ENCODE measurements at regions not wholly inside any gene's neighbourhood (a gene's known extent, or its start where the extent isn't known, plus 50 kb on each side); places are given as distances from the start of the nearest gene placed in this dataset.

DNA sequence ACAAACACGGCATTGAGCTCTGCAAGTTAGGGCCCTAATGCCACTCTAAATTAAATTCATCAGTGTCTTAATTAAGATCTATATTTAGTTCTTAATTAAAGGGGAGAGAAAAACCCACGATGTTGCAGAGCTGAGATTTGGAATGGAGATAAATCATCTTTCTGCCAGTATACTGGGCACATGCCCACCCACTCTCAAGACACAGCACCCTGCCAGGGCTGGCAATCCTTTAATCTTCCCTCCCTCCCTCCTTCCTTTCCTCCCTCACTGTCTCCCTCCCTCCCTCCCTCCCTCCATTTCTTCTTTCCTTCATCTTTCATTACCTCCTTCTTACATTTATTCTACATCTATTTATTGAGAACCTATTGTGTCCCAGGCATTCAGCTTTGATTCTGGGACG, 194.8 kb downstream of the BUD13 start:
- no peak for TF ChIP-seq POLR2AphosphoS5 (IDR thresholded peaks at IDR 0.05)
- TF ChIP-seq, protein P1, sequence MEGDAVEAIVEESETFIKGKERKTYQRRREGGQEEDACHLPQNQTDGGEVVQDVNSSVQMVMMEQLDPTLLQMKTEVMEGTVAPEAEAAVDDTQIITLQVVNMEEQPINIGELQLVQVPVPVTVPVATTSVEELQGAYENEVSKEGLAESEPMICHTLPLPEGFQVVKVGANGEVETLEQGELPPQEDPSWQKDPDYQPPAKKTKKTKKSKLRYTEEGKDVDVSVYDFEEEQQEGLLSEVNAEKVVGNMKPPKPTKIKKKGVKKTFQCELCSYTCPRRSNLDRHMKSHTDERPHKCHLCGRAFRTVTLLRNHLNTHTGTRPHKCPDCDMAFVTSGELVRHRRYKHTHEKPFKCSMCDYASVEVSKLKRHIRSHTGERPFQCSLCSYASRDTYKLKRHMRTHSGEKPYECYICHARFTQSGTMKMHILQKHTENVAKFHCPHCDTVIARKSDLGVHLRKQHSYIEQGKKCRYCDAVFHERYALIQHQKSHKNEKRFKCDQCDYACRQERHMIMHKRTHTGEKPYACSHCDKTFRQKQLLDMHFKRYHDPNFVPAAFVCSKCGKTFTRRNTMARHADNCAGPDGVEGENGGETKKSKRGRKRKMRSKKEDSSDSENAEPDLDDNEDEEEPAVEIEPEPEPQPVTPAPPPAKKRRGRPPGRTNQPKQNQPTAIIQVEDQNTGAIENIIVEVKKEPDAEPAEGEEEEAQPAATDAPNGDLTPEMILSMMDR (IDR thresholded peaks at IDR 0.05), result no peak
- TF ChIP-seq POLR2A (IDR thresholded peaks at IDR 0.05), result no peak
- TF ChIP-seq EP300 (IDR thresholded peaks at IDR 0.05), result no peak

All from gastroesophageal sphincter (tissue), 3 donors.